Endothelial cell of umbilical vein (primary cell): ENCODE measurements at regions not wholly inside any gene's neighbourhood (a gene's known extent, or its start where the extent isn't known, plus 50 kb on each side); places are given as distances from the start of the nearest gene placed in this dataset.

ENCODE experiments used
- CTCF ChIP-seq, 2 donors: IDR thresholded peaks; 1 replicate in 1 of 2; 2 replicates in 1 of 2; pipeline ENCODE4 v1.5.1; 2011; ENCODE audit warnings: low read length in 2 of 2, mild to moderate bottlenecking in 2 of 2, moderate library complexity in 2 of 2, control low read depth in 1 of 2, inconsistent platforms in 1 of 2, low read depth in 1 of 2; ENCODE audit not compliant: insufficient read depth in 1 of 2; ENCODE audit errors: extremely low read depth in 1 of 2
- EZH2 ChIP-seq: IDR thresholded peaks from 2 replicates; pipeline ENCODE4 v1.6.1; 2012; ENCODE audit warnings: borderline replicate concordance, low read depth, mild to moderate bottlenecking, moderate library complexity, low read length, inconsistent platforms; ENCODE audit not compliant: severe bottlenecking
- MAX ChIP-seq: IDR thresholded peaks from 2 replicates; pipeline ENCODE4 v1.6.1; 2011; ENCODE audit not compliant: insufficient read depth, insufficient read length
- POLR2A ChIP-seq: IDR thresholded peaks from 2 replicates; pipeline ENCODE4 v1.6.1; 2012; ENCODE audit warnings: low read depth, mild to moderate bottlenecking, control low read depth, low read length

GRCh38 chr17:34757611-34758010 lies 178.2 kb downstream of the TMEM132E start:
- no peak for TF ChIP-seq CTCF (IDR thresholded peaks at IDR 0.05; ENCODE audit: extremely low read depth in 1 of 2, insufficient read depth in 1 of 2, low read depth in 1 of 2, low read length in 2 of 2)
- no peak for TF ChIP-seq MAX
- TF ChIP-seq EZH2: no peak
- no peak for TF ChIP-seq POLR2A
